ENCODE measurements at regions not wholly inside any gene's neighbourhood (a gene's known extent, or its start where the extent isn't known, plus 50 kb on each side); places are given as distances from the start of the nearest gene placed in this dataset.

DNA sequence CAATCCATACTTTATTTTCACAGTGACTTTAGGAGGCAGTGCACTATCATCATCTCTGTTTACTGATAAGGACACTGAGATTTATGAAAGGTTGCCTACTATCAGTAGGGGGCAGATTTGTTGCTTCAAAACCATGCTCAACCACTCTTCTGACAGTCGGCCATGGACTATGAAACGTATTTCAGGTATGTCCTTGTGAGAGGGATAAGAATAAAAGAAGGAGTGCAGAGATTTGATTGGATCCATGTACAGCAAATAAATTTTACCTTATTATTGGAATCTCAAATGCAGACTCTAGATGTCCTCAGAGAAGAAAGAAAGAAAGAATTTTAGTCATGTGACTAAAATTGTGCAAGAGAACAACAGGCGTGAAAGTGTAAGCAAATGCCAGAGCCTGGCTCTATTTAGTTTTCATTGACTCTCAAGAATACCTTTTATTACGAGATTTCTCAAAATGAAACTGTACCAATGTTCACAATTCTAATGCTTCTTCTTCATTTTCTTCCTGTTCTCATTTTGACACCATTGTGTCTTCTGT lies 296.6 kb upstream of the RASA1 start:
- no peak overlapping the region for H3K9ac ChIP-seq (ENCODE audit: low read length)
- no peaks in the 10 kb centered on the region for H3K79me2 ChIP-seq (ENCODE audit: low read length)
- H3K9me3 ChIP-seq (ENCODE audit: low read length), result no peaks in the 10 kb centered on the region
- H3K27ac ChIP-seq (ENCODE audit: low read length), result no peak overlapping the region
- no peak overlapping the region for H3K4me3 ChIP-seq (ENCODE audit: low read length)
- peak; percentile 54 for DNase-seq
- H2AFZ ChIP-seq (ENCODE audit: low read length), result 0 out of 2 replicates have a peak overlapping the region, but pooled peaks have one; percentile 60
- no peaks in the 10 kb centered on the region for H3K36me3 ChIP-seq (ENCODE audit: insufficient read depth, low read length)
- H3K4me1 ChIP-seq (ENCODE audit: low read length), result no peaks in the 10 kb centered on the region
- no peaks in the 10 kb centered on the region for H4K20me1 ChIP-seq (ENCODE audit: insufficient read depth, low read depth, low read length)
- H3K27me3 ChIP-seq (ENCODE audit: low read length), result no peaks in the 10 kb centered on the region
- H3K4me2 ChIP-seq (ENCODE audit: low read depth, low read length, poor library complexity, severe bottlenecking), result no peak overlapping the region
- H3K9me2 ChIP-seq (replicated peaks; ENCODE audit: insufficient read depth, low read length), result no peaks in the 10 kb centered on the region

DNA sequence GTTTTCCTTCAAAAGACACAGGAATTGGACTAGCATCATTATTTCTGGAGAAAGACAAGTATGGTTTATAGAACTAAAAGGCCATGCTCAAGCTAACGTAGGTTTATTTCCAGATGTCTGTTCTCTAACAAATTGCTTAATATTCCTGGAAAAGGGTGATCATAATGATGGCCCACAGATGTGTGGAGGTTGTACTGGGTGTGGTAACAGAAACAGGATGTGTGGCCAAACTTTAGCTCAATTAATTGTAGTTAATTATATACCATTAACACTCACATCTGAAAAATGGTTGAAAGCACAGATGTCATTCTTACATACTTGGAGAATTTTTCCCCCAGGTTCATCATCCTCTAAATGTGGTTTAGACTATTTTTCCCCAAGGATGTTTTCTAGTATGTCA lies 292.7 kb upstream of the RASA1 start:
- no peaks in the 10 kb centered on the region for H3K9me3 ChIP-seq (ENCODE audit: low read length)
- no peak overlapping the region for H3K9ac ChIP-seq (ENCODE audit: low read length)
- no peak overlapping the region for H3K27ac ChIP-seq (ENCODE audit: low read length)
- H3K4me1 ChIP-seq (ENCODE audit: low read length), result no peaks in the 10 kb centered on the region
- no peaks in the 10 kb centered on the region for H3K36me3 ChIP-seq (ENCODE audit: insufficient read depth, low read length)
- H3K79me2 ChIP-seq (ENCODE audit: low read length), result no peaks in the 10 kb centered on the region
- no peak overlapping the region for H3K4me3 ChIP-seq (ENCODE audit: low read length)
- H3K9me2 ChIP-seq (replicated peaks; ENCODE audit: insufficient read depth, low read length), result no peaks in the 10 kb centered on the region
- no peak for DNase-seq
- H3K4me2 ChIP-seq (ENCODE audit: low read depth, low read length, poor library complexity, severe bottlenecking), result no peak overlapping the region
- H2AFZ ChIP-seq (ENCODE audit: low read length), result no peak overlapping the region
- H3K27me3 ChIP-seq (ENCODE audit: low read length), result no peaks in the 10 kb centered on the region
- H4K20me1 ChIP-seq (ENCODE audit: insufficient read depth, low read depth, low read length), result no peaks in the 10 kb centered on the region

- Histone ChIP-seq H3K36me3 (ENCODE audit: insufficient read depth, low read length) (no peaks in the 10 kb centered on the region), H3K9ac (ENCODE audit: low read length) (no peak overlapping the region), H2AFZ (ENCODE audit: low read length) (no peak overlapping the region), H3K4me3 (ENCODE audit: low read length) (no peak overlapping the region), H4K20me1 (ENCODE audit: insufficient read depth, low read depth, low read length) (no peaks in the 10 kb centered on the region), H3K27me3 (ENCODE audit: low read length) (no peaks in the 10 kb centered on the region), H3K9me2 (replicated peaks; ENCODE audit: insufficient read depth, low read length) (no peaks in the 10 kb centered on the region), H3K9me3 (ENCODE audit: low read length) (no peaks in the 10 kb centered on the region), H3K4me1 (ENCODE audit: low read length) (no peaks in the 10 kb centered on the region), H3K27ac (ENCODE audit: low read length) (no peak overlapping the region), H3K4me2 (ENCODE audit: low read depth, low read length, poor library complexity, severe bottlenecking) (no peak overlapping the region), H3K79me2 (ENCODE audit: low read length) (no peaks in the 10 kb centered on the region)
- DNase-seq, result no peak
These were observed 290.5 kb upstream of the RASA1 start for GRCh38 chr5:86977190-86977589.

DNA sequence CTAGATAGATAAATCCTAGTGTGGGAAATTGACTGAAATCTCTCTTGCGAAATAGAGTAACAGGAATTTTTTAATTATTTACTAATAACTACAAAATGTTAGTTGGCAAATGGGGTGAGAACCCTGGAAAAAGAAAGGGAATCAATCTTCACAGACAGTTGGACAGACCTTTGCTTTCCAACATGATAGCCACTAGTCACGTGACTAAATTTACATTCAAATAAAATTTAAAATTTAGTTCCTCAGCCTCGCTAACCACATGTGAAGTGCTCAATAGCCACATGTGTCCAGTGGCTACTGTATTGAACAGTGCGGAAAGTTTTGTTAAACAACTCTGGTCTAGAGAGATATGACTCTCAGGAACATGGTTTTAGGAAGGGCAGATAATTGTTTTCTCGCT lies 289.9 kb upstream of the RASA1 start:
- Histone ChIP-seq H4K20me1 (ENCODE audit: insufficient read depth, low read depth, low read length) (no peaks in the 10 kb centered on the region), H3K9me3 (ENCODE audit: low read length) (no peaks in the 10 kb centered on the region), H3K36me3 (ENCODE audit: insufficient read depth, low read length) (no peaks in the 10 kb centered on the region), H2AFZ (ENCODE audit: low read length) (no peak overlapping the region), H3K9ac (ENCODE audit: low read length) (no peak overlapping the region), H3K4me3 (ENCODE audit: low read length) (no peak overlapping the region), H3K79me2 (ENCODE audit: low read length) (no peaks in the 10 kb centered on the region), H3K9me2 (replicated peaks; ENCODE audit: insufficient read depth, low read length) (no peaks in the 10 kb centered on the region), H3K27me3 (ENCODE audit: low read length) (no peaks in the 10 kb centered on the region), H3K4me2 (ENCODE audit: low read depth, low read length, poor library complexity, severe bottlenecking) (no peak overlapping the region), H3K27ac (ENCODE audit: low read length) (no peak overlapping the region), H3K4me1 (ENCODE audit: low read length) (no peaks in the 10 kb centered on the region)
- DNase-seq, result no peak

DNA sequence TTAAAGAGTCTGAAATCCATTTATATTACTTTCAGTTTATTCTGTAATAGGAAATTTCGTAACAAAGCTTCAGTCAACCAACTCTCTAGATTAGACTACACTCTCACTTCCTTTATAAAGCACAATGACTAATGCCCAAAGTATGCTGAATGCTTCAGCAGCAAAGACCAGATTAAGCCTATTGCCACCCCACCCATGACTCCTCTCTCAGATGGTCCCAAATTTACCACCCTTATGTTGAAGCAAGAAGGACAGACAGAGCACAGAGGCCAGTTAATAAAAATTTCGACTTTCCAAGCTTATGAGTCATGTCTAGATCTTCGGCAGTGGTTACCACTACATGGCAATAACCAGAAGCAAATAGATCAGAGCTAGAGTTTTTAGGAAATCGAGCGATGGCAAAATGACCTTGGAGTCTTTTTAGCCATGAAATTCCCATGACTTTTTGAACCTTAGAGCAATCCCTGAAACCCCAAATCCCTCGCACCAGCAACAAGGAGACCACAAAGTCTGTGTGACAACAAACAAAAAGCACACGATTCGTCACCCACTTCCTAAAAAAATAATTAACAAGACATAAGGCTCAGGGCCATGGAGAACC lies 287.8 kb upstream of the RASA1 start:
- no peaks in the 10 kb centered on the region for H3K9me3 ChIP-seq (ENCODE audit: low read length)
- H3K27me3 ChIP-seq (ENCODE audit: low read length), result no peaks in the 10 kb centered on the region

GRCh38 chr5:86981898-86982297 lies 285.8 kb upstream of the RASA1 start:
- no peak overlapping the region for H3K4me3 ChIP-seq (ENCODE audit: low read length)
- no peaks in the 10 kb centered on the region for H3K36me3 ChIP-seq (ENCODE audit: insufficient read depth, low read length)
- no peak overlapping the region for H3K4me2 ChIP-seq (ENCODE audit: low read depth, low read length, poor library complexity, severe bottlenecking)
- H3K9me2 ChIP-seq (replicated peaks; ENCODE audit: insufficient read depth, low read length), result no peaks in the 10 kb centered on the region
- H3K79me2 ChIP-seq (ENCODE audit: low read length), result no peaks in the 10 kb centered on the region
- no peak overlapping the region for H3K9ac ChIP-seq (ENCODE audit: low read length)
- no peaks in the 10 kb centered on the region for H3K4me1 ChIP-seq (ENCODE audit: low read length)
- H3K27me3 ChIP-seq (ENCODE audit: low read length), result no peaks in the 10 kb centered on the region
- no peak for DNase-seq
- H3K27ac ChIP-seq (ENCODE audit: low read length), result no peak overlapping the region
- H3K9me3 ChIP-seq (ENCODE audit: low read length), result no peaks in the 10 kb centered on the region
- H2AFZ ChIP-seq (ENCODE audit: low read length), result no peak overlapping the region
- H4K20me1 ChIP-seq (ENCODE audit: insufficient read depth, low read depth, low read length), result no peaks in the 10 kb centered on the region

More for the DNA sequence above, 287.8 kb upstream of the RASA1 start:
- Histone ChIP-seq H3K36me3 (ENCODE audit: insufficient read depth, low read length) (no peaks in the 10 kb centered on the region), H3K9ac (ENCODE audit: low read length) (no peak overlapping the region), H4K20me1 (ENCODE audit: insufficient read depth, low read depth, low read length) (no peaks in the 10 kb centered on the region), H3K79me2 (ENCODE audit: low read length) (no peaks in the 10 kb centered on the region), H3K4me3 (ENCODE audit: low read length) (no peak overlapping the region), H3K4me1 (ENCODE audit: low read length) (no peaks in the 10 kb centered on the region), H3K4me2 (ENCODE audit: low read depth, low read length, poor library complexity, severe bottlenecking) (no peak overlapping the region), H3K27ac (ENCODE audit: low read length) (no peak overlapping the region), H3K9me2 (replicated peaks; ENCODE audit: insufficient read depth, low read length) (no peaks in the 10 kb centered on the region), H2AFZ (ENCODE audit: low read length) (no peak overlapping the region)
- no peak for DNase-seq

GRCh38 chr5:86983208-86983607 lies 284.5 kb upstream of the RASA1 start:
- DNase-seq, result no peak
- Histone ChIP-seq H3K79me2 (ENCODE audit: low read length) (no peaks in the 10 kb centered on the region), H3K27me3 (ENCODE audit: low read length) (no peaks in the 10 kb centered on the region), H2AFZ (ENCODE audit: low read length) (no peak overlapping the region), H3K4me2 (ENCODE audit: low read depth, low read length, poor library complexity, severe bottlenecking) (no peak overlapping the region), H3K36me3 (ENCODE audit: insufficient read depth, low read length) (no peaks in the 10 kb centered on the region), H3K9me2 (replicated peaks; ENCODE audit: insufficient read depth, low read length) (no peaks in the 10 kb centered on the region), H3K9me3 (ENCODE audit: low read length) (no peaks in the 10 kb centered on the region), H3K4me3 (ENCODE audit: low read length) (no peak overlapping the region), H4K20me1 (ENCODE audit: insufficient read depth, low read depth, low read length) (no peaks in the 10 kb centered on the region), H3K4me1 (ENCODE audit: low read length) (no peaks in the 10 kb centered on the region), H3K27ac (ENCODE audit: low read length) (no peak overlapping the region), H3K9ac (ENCODE audit: low read length) (no peak overlapping the region)

GRCh38 chr5:86986837-86987236 lies 280.8 kb upstream of the RASA1 start:
- Histone ChIP-seq H3K4me3 (ENCODE audit: low read length) (no peak overlapping the region), H2AFZ (ENCODE audit: low read length) (no peak overlapping the region), H3K27ac (ENCODE audit: low read length) (no peak overlapping the region), H4K20me1 (ENCODE audit: insufficient read depth, low read depth, low read length) (no peaks in the 10 kb centered on the region), H3K36me3 (ENCODE audit: insufficient read depth, low read length) (no peaks in the 10 kb centered on the region), H3K79me2 (ENCODE audit: low read length) (no peaks in the 10 kb centered on the region), H3K9me2 (replicated peaks; ENCODE audit: insufficient read depth, low read length) (no peaks in the 10 kb centered on the region), H3K27me3 (ENCODE audit: low read length) (no peaks in the 10 kb centered on the region), H3K9me3 (ENCODE audit: low read length) (no peaks in the 10 kb centered on the region), H3K4me2 (ENCODE audit: low read depth, low read length, poor library complexity, severe bottlenecking) (no peak overlapping the region), H3K4me1 (ENCODE audit: low read length) (no peaks in the 10 kb centered on the region), H3K9ac (ENCODE audit: low read length) (no peak overlapping the region)
- no peak for DNase-seq

All from Karpas-422 (cell line).